ENCODE measurements at regions not wholly inside any gene's neighbourhood (a gene's known extent, or its start where the extent isn't known, plus 50 kb on each side); places are given as distances from the start of the nearest gene placed in this dataset.

- DNase-seq: no peak
These were observed 253.0 kb upstream of the IRX2 start for GRCh38 chr5:3004361-3005080.

DNA sequence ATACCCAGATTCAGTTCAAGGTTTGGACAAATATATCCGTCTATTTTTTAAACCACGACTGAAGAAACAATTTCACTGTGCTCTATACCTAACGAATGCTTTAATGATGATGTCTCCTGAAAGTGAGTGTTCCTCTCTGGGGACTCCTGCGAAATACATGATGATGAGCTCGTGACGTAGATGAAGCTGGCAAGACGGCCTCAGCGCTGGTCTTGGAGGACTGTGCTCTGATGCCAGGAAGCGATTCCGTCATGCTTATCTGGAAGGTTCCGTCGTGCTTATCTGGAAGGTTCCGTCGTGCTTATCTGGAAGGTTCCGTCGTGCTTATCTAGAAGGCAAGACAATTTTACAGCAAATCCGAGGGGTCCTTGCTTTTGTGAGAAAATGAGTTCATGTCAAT lies 250.8 kb upstream of the IRX2 start:
- DNase-seq: no peak

DNA sequence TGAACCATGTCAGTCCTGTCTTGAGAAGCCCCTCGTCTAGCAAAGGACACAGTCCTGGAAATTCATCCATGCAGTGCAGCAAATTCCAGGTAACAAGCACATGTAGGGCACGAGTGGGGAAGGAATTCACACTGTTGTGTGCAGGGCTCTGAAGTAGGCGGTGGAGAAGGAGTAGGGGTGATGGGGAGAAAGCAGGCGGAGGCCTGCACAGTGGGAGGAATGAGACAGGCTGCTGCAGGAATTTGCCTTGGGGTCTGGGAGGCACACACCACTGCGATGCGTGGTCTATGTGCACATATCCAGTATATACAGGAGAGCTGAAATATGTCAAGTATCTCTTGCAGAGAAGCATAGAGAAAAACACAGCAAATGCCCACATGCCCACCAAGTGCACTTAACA lies 249.2 kb upstream of the IRX2 start:
- DNase-seq: no peak

DNA sequence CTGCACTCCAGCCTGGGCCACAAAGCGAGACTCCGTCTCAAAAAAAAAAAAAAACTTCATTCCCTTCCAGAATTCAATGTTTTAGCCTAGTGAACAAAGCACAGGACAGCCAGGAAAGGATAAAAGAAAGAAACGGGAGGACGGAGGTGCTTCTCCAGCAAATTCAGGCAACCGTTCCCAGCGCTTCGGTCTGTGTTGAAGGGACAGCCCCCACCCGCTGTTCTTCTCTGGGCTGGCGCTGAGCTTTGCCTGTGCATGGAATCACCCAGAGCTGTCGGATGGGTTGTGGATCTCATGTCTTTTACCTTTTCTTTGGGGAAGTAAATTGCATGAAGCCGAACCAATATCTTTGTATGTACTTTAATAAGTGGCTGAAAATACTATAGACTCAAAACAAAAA lies 248.4 kb upstream of the IRX2 start:
- no peak for DNase-seq

- no peak for DNase-seq
These were observed 246.6 kb upstream of the IRX2 start for GRCh38 chr5:2998106-2998505.

GRCh38 chr5:2997179-2997578 lies 245.7 kb upstream of the IRX2 start:
- DNase-seq: no peak

DNA sequence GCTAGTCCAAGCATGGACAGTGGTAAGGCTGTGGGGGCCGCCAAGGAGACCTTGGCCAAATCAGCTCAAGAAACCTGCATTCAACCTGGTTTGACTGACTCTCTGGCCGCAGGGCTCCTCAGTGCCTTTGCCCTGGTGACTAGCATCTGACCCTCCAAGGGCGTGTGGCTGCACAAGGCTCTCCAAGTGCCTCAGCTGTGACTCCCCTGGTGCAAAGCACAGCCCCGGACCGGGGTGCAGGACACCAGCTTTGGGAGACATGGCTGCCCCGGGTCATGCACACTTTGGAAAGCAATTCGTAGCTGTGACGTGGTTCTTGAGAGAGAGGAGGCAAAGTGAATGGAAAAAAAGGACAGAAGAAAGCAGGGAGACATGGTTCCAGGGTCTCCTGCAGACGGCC lies 245.2 kb upstream of the IRX2 start:
- no peak for DNase-seq

GRCh38 chr5:2996248-2996647 lies 244.8 kb upstream of the IRX2 start:
- no peak for DNase-seq

DNA sequence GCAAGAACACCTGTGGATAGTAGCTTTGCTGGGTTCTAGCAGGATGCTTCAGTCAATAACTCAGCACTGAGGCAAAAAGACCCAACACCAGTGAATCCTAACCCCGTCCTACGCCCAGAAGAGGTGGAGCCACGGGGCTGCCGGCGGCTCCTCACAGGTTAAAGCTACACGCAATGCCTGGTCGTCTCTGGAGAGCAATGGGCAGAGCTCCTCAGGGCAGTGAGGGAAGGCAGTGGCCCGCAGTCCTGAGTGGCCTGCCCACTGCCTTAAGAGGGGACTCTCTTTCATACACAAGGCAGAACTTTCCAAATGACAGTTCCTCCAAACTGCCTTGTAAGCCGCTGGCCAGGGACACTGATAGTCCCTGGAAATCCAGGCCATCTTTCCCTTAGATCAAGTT lies 244.2 kb upstream of the IRX2 start:
- DNase-seq: no peak

DNA sequence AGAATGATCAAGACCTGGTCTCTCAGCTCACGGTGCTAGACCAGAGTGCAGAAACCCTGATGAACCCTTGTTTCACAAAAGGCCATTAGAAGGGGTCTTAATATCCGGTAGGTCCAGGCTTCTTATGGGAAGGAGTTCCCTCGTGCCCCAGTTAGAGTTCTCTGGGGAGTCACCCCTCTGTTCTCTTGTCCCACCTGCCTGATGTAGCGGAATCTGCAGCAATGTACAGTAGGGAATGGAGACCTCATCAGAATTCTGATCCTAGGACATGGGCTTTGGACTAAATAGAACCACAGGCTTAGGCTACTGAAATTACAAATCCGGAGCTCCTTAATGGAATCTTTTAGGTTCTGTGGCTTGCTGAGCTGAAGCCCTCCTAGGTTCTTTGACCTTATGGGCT lies 243.6 kb upstream of the IRX2 start:
- DNase-seq: no peak

- no peak for DNase-seq
These were observed 242.3 kb upstream of the IRX2 start for GRCh38 chr5:2993771-2994170.

- no peak for DNase-seq
These were observed 241.8 kb upstream of the IRX2 start for GRCh38 chr5:2993301-2993700.

DNA sequence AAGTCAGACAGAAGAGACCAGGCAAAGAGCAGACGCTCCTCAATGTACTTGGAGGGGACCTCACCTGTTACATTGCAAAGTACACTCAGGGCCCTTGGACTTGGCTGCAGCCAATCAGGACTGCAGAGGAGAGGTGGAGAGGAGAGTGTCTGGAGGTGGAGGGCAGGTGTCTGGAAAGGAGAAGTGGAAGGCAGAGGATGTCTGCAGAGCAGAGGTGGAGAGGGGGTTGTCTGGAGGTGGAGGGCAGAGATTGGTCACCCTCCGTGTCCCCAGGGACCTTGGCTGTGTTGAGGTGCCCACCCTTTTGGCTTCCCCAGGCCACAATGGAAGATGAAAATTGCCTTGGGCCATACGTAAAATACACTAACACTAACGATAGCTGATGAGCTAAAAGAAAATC lies 241.3 kb upstream of the IRX2 start:
- DNase-seq: no peak

- no peak for DNase-seq
These were observed 240.4 kb upstream of the IRX2 start for GRCh38 chr5:2991884-2992283.

DNA sequence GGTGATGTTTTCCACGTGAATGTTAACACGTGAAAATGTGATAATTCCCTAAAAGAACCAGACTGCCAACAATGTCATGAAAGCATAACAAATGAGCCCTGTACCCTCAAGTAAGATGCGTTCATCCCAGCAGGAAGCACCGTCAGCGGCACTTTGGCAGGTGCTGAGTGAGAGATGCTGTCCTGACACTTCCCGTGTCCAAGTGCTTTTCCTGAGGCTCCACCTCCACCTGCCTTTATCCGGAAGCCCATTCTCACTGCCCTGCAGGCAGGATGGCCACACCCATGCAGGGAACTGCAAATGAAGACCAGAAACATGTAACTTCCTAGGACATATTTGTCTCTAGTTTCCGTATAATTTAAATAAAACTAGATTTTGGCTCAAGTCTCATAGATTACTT lies 238.0 kb upstream of the IRX2 start:
- no peak for DNase-seq

DNA sequence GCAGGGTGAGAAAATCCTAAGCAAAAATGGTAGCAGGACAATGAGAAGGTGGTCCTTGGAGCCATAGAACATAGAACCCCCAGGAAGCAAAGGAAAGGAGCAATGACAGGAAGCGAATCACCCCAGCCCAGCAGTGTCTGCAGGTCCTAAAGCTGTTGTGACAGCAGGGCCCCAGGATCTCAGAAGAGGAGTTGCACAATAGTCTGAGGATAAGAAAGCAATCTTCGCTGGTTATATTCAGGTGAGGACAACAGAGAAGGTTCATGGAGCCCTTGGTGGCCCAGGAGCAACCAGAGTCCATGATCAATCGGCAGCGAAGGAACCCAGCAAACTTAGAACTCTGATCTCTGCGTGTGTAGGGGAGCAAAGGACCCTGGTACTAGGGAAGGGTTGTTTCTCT lies 234.8 kb upstream of the IRX2 start:
- no peak for DNase-seq

GRCh38 chr5:2985718-2986117 lies 234.2 kb upstream of the IRX2 start:
- DNase-seq: no peak

- DNase-seq: no peak
These were observed 232.3 kb upstream of the IRX2 start for GRCh38 chr5:2983583-2984300.

- no peak for DNase-seq
These were observed 230.2 kb upstream of the IRX2 start for GRCh38 chr5:2981652-2982051.

GRCh38 chr5:2981035-2981434 lies 229.6 kb upstream of the IRX2 start:
- DNase-seq: no peak

DNA sequence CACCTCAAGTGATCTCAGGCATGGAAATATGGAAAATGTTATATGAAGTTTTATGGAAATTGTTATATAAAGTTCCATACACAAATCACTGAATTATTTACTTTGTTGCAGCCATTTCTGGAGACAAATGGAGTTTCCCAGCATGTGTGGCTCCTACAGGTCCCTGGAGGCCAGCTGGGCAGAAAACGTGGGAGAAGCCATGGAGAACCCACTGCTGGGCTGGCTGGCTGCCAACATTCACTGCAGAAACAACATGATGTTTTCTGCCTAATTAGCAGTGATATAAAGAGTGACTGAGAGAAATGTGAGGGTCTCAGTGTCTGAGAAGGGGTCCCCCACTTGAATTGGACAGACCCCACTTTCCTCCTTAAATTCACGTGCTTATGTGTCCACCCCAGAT lies 208.8 kb upstream of the IRX2 start:
- no peak for DNase-seq

- no peak for DNase-seq
These were observed 207.5 kb upstream of the IRX2 start for GRCh38 chr5:2958976-2959375.

DNA sequence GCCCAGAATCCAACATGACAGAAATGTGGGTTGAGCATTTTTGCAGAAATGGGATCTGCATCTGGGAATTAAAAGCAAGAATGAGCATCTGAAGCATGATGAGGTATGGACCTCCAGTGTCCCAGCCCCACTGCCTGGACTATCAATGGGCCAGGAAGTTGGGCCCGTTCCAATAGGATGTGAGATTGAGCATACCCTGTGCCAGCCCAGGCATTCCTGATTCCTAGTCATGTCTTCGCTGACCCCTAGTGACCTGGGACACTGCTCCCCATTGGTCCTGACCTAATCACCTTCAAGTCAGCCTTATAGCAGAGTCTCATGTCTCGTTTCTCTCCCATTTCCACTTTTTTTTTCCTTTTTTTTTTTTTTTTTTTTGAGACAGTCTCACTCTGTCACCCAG lies 197.4 kb upstream of the IRX2 start:
- no peak for DNase-seq

DNA sequence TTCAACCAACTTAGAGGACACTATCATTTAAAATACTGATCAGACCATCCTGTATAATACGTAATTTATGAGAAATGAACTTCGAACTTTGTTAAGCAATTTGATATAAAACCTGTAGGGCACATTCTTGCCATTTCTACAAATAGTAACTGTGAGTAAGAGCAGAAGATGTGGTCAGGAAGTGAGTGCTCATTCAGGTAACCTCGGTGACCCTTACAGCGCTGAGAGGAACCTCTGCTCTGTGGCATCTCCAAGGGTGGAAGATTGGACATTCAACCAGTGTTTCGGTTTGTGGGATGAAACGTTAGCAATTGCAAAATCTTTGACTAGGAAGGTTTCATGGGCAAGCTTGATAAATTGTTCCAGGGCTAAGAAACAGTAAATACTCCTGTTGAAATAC lies 194.8 kb upstream of the IRX2 start:
- DNase-seq: no peak

DNA sequence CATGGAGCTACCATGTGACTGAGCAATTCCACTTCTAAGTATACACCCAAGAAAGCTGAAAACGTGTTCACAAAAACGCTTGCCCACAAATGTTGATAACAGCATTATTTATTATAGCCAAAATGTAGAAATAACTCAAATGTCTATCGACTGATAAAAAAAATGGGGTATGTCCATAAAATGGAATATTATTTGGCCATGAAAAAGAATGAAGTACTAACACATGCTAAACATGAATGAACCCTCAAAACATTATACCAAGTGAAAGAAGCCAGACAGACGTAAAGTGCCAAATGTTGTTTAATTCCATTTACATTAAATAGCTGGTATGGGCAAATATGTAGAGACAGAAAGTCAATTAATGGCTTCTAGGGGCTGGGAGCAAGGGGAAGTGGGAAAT lies 184.9 kb upstream of the IRX2 start:
- DNase-seq: no peak

All from activated CD4-positive, CD25-positive, alpha-beta regulatory T cell (primary cell).